PC-3 (cell line): ENCODE measurements at regions not wholly inside any gene's neighbourhood (a gene's known extent, or its start where the extent isn't known, plus 50 kb on each side); places are given as distances from the start of the nearest gene placed in this dataset.

ENCODE experiments used
- ATAC-seq: fragments of 200-7000 bp; cut with Tn5 transposase; 2 replicates; pipeline ENCODE4 v1.9.1; 2020; ENCODE audit warnings: mild to moderate bottlenecking, moderate library complexity
- BruUV-seq: library from RNA; stranded (reverse); fragments of 400-500 nt; replicated peaks from 2 replicates; lab custom pipeline; 2021; lab: Mats Ljungman, UMichigan
- CTCF ChIA-PET: fragments of 300-600 bp; sonication (Branson Sonifier 250); formaldehyde crosslinking; loops from one replicate; lab custom pipeline; 2022; ENCODE audit warnings: antibody characterized with exemption; lab: Charles Lee
- POLR2A ChIA-PET: fragments of 300-600 bp; sonication (Branson Sonifier 250); formaldehyde crosslinking; loops from one replicate; lab custom pipeline; 2022; ENCODE audit warnings: antibody characterized with exemption; ENCODE audit not compliant: unreplicated experiment; lab: Charles Lee
- DNase-seq: peaks from one replicate; pipeline ENCODE4 v3.0.0-alpha.2; 2015
- H2AFZ ChIP-seq: fragments of 300-600 bp; sonication (generic); 2 replicates; pipeline ENCODE4 v1.6.0; 2016; ENCODE audit warnings: antibody characterized with exemption, low read length
- H3F3A ChIP-seq: fragments of 300-600 bp; sonication (generic); one replicate; pipeline ENCODE4 v1.6.0; 2017; ENCODE audit warnings: antibody characterized with exemption, low read length, control low read depth, mild to moderate bottlenecking; ENCODE audit not compliant: unreplicated experiment
- H3K27ac ChIP-seq: fragments of 300-600 bp; sonication (generic); 2 replicates; pipeline ENCODE4 v1.5.1; 2016; ENCODE audit warnings: mild to moderate bottlenecking, low read length
- H3K27me3 ChIP-seq: fragments of 300-600 bp; sonication (generic); 2 replicates; pipeline ENCODE4 v1.6.1; 2016; ENCODE audit warnings: low read length, mixed read lengths
- H3K36me3 ChIP-seq: fragments of 300-600 bp; sonication (generic); 2 replicates; pipeline ENCODE4 v1.6.1; 2016; ENCODE audit warnings: low read depth, mixed run types, low read length, mixed read lengths
- H3K4me1 ChIP-seq: fragments of 300-600 bp; sonication (generic); 2 replicates; pipeline ENCODE4 v1.5.1; 2016; ENCODE audit warnings: low read length; ENCODE audit not compliant: insufficient read depth
- H3K4me2 ChIP-seq: fragments of 300-600 bp; sonication (generic); 2 replicates; pipeline ENCODE4 v1.6.0; 2016; ENCODE audit warnings: low read length
- H3K4me3 ChIP-seq: fragments of 300-600 bp; sonication (generic); 2 replicates; pipeline ENCODE4 v1.5.1; 2016; ENCODE audit warnings: mild to moderate bottlenecking, low read length, mixed read lengths
- H3K79me2 ChIP-seq: fragments of 300-600 bp; sonication (generic); 2 replicates; pipeline ENCODE4 v1.6.1; 2017; ENCODE audit warnings: low read length, mixed read lengths
- H3K9ac ChIP-seq: fragments of 300-600 bp; sonication (generic); 2 replicates; pipeline ENCODE4 v1.6.0; 2016; ENCODE audit warnings: mild to moderate bottlenecking, low read length
- H3K9me2 ChIP-seq: fragments of 300-600 bp; sonication (generic); replicated peaks from 2 replicates; pipeline ENCODE4 v1.6.1; 2016; ENCODE audit warnings: mixed run types, low read length, mixed read lengths
- H3K9me3 ChIP-seq: fragments of 300-600 bp; sonication (generic); 2 replicates; pipeline ENCODE4 v1.6.1; 2016; ENCODE audit warnings: low read length, mixed read lengths
- H4K20me1 ChIP-seq: fragments of 300-600 bp; sonication (generic); 2 replicates; pipeline ENCODE4 v1.6.1; 2016; ENCODE audit warnings: low read length, mixed read lengths
- EZH2 ChIP-seq: fragments of 300-600 bp; sonication (generic); IDR thresholded peaks from one replicate; pipeline ENCODE4 v1.6.1; 2017; ENCODE audit warnings: antibody characterized with exemption, mild to moderate bottlenecking, low read length; ENCODE audit not compliant: unreplicated experiment
- EZH2phosphoT487 ChIP-seq: fragments of 300-600 bp; sonication (generic); IDR thresholded peaks from 2 replicates; pipeline ENCODE4 v1.6.1; 2018; ENCODE audit warnings: mild to moderate bottlenecking, antibody characterized with exemption, low read length, borderline replicate concordance
- intact Hi-C: fragments of 100-400 bp; cut with micrococcal nuclease; formaldehyde crosslinking; loops from 2 replicates; pipeline ENCODE4 v1.9.0; 2023
- TF ChIP-seq, protein P1 (sequence below): fragments of 300-600 bp; sonication (generic); conservative IDR thresholded peaks from 2 replicates; pipeline ENCODE4 v1.5.1; 2017; ENCODE audit warnings: antibody characterized with exemption, low read depth, mild to moderate bottlenecking, low read length

- Histone ChIP-seq H3K79me2 (no peaks in the 10 kb centered on the region), H3F3A (no peaks in the 10 kb centered on the region), H2AFZ (no peak overlapping the region), H3K4me3 (no peak overlapping the region), H3K27ac (no peak overlapping the region), H3K4me1 (peaks cover 6% of the 10 kb centered on the region; the same call in 1 of the 2 replicates), H4K20me1 (no peaks in the 10 kb centered on the region), H3K9me3 (no peaks in the 10 kb centered on the region), H3K9ac (no peak overlapping the region), H3K9me2 (no peaks in the 10 kb centered on the region), H3K36me3 (no peaks in the 10 kb centered on the region), H3K4me2 (no peak overlapping the region), H3K27me3 (no peaks in the 10 kb centered on the region)
- ChIA-PET CTCF (no interaction called here), POLR2A (no interaction called here)
- DNase-seq (no peak), ATAC-seq (no peak)
- intact Hi-C loops: no loop called here
- TF ChIP-seq, protein P1, sequence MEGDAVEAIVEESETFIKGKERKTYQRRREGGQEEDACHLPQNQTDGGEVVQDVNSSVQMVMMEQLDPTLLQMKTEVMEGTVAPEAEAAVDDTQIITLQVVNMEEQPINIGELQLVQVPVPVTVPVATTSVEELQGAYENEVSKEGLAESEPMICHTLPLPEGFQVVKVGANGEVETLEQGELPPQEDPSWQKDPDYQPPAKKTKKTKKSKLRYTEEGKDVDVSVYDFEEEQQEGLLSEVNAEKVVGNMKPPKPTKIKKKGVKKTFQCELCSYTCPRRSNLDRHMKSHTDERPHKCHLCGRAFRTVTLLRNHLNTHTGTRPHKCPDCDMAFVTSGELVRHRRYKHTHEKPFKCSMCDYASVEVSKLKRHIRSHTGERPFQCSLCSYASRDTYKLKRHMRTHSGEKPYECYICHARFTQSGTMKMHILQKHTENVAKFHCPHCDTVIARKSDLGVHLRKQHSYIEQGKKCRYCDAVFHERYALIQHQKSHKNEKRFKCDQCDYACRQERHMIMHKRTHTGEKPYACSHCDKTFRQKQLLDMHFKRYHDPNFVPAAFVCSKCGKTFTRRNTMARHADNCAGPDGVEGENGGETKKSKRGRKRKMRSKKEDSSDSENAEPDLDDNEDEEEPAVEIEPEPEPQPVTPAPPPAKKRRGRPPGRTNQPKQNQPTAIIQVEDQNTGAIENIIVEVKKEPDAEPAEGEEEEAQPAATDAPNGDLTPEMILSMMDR: no peak
- TF ChIP-seq EZH2 (no peak), EZH2phosphoT487 (no peak)
- no TSS peak for BruUV-seq
Observed at GRCh38 chr2:181822097-181822496, 69.4 kb upstream of the ITPRID2 start.

GRCh38 chr2:181823405-181823804, 68.1 kb upstream of the ITPRID2 start:
- DNase-seq (no peak), ATAC-seq (no peak)
- no TSS peak for BruUV-seq
- H3K27me3 ChIP-seq: no peaks in the 10 kb centered on the region
- TF ChIP-seq EZH2phosphoT487 (no peak), EZH2 (no peak)
- TF ChIP-seq, protein P1: no peak
- H3K4me1 ChIP-seq: no peaks in the 10 kb centered on the region
- CTCF ChIA-PET: no interaction called here
- H3F3A ChIP-seq: no peaks in the 10 kb centered on the region
- H3K4me2 ChIP-seq: no peak overlapping the region
- H3K36me3 ChIP-seq: no peaks in the 10 kb centered on the region
- no peaks in the 10 kb centered on the region for H3K79me2 ChIP-seq
- H3K9ac ChIP-seq: no peak overlapping the region
- H3K27ac ChIP-seq: no peak overlapping the region
- no peaks in the 10 kb centered on the region for H3K9me3 ChIP-seq
- no peaks in the 10 kb centered on the region for H4K20me1 ChIP-seq
- H3K4me3 ChIP-seq: no peak overlapping the region
- POLR2A ChIA-PET: no interaction called here
- intact Hi-C loops: no loop called here
- no peaks in the 10 kb centered on the region for H3K9me2 ChIP-seq
- no peak overlapping the region for H2AFZ ChIP-seq

DNA sequence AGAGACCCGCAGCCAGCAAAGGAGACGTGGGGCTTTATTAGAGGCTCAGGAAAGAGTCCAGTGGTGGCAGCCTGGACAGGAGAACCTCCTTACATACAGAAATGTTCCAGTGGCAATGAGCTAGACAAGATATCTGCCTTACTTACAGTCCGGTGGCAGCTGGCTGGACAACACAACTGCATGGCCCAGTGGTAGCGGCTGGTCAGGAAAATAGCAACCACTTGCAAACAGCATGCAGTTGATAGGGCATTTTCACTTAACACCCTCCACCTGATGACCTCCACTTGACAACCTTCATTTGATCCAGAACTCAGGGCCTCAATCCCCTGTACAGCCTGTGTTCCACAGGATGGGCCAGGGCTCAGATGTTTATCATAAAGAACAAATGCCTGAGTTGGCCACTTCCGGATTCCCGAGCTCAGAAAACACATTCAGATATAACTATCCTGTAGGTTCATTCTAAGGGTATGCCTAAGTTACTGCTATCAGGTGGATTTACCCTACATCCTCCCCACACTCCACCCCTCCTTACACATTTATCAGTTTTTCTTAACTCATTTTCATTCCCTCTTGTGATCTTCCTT, 63.3 kb upstream of the ITPRID2 start:
- Histone ChIP-seq H3K27me3 (no peaks in the 10 kb centered on the region), H3K4me1 (peaks cover 14% of the 10 kb centered on the region; the same call in 1 of the 2 replicates), H3F3A (no peaks in the 10 kb centered on the region), H4K20me1 (no peaks in the 10 kb centered on the region), H3K4me3 (no peak overlapping the region), H3K9ac (no peak overlapping the region), H2AFZ (no peak overlapping the region), H3K9me2 (no peaks in the 10 kb centered on the region), H3K27ac (no peak overlapping the region), H3K79me2 (no peaks in the 10 kb centered on the region), H3K9me3 (no peaks in the 10 kb centered on the region), H3K36me3 (no peaks in the 10 kb centered on the region), H3K4me2 (no peak overlapping the region)
- TF ChIP-seq EZH2phosphoT487 (no peak), EZH2 (no peak)
- TF ChIP-seq, protein P1: no peak
- POLR2A ChIA-PET: no interaction called here
- CTCF ChIA-PET: no interaction called here
- intact Hi-C loops: no loop called here
- ATAC-seq (no peak), DNase-seq (no peak)
- BruUV-seq: no TSS peak
